OCI-LY7 (cell line): ENCODE measurements at regions not wholly inside any gene's neighbourhood (a gene's known extent, or its start where the extent isn't known, plus 50 kb on each side); places are given as distances from the start of the nearest gene placed in this dataset.

Source experiments
- CTCF ChIP-seq: fragments of 200-600 bp; sonication (generic); conservative IDR thresholded peaks from 2 replicates; pipeline ENCODE4 v1.5.1; 2014; ENCODE audit warnings: mild to moderate bottlenecking, antibody characterized with exemption, low read length, moderate library complexity, mixed read lengths
- EZH2phosphoT487 ChIP-seq: fragments of 200-600 bp; sonication (generic); IDR thresholded peaks from 2 replicates; pipeline ENCODE4 v1.6.1; 2018; ENCODE audit warnings: low read depth, borderline replicate concordance, mild to moderate bottlenecking, mixed run types, antibody characterized with exemption, low read length, moderate library complexity, mixed read lengths

GRCh38 chr5:162796507-162796906 lies 640.9 kb upstream of the CCNG1 start:
- TF ChIP-seq CTCF (no peak), EZH2phosphoT487 (no peak)
